Kasumi-1 (cell line): ENCODE measurements at regions not wholly inside any gene's neighbourhood (a gene's known extent, or its start where the extent isn't known, plus 50 kb on each side); places are given as distances from the start of the nearest gene placed in this dataset.

Experiments
- DNase-seq, 2 experiments: peaks; one replicate each; lab custom pipeline; 2025; lab: John Stamatoyannopoulos, UW

DNA sequence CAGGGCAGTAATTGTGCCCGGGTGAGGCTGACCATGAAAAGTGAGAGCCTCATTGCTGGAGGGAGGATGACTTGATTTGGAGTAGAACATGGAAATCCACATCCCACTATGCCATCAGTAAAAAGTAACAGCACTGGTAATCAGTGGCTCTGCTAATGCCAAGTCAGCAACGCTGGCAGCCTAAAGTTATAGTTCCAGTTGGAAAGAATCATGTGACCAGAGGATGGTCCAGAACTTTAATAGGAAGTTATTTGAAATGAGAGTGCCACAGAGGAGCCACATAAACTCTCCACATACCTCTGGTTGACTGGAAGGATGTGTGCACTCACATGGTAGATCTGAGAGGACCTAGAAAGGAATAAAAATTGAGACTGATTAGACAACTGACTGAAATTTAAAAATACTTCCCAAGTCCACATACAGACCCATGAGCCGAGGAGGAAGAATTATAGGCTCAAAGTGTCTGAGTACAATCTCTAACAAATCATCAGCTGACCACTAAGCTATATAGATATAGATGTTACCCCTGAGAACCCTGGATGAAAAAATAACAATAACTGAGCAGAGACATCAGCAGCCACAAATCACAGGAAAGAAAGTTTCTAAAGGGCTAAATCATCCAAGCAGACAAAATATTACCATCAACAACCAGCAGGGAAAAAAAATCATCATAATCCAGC, 346.8 kb downstream of the STK39 start:
- DNase-seq: no peak

DNA sequence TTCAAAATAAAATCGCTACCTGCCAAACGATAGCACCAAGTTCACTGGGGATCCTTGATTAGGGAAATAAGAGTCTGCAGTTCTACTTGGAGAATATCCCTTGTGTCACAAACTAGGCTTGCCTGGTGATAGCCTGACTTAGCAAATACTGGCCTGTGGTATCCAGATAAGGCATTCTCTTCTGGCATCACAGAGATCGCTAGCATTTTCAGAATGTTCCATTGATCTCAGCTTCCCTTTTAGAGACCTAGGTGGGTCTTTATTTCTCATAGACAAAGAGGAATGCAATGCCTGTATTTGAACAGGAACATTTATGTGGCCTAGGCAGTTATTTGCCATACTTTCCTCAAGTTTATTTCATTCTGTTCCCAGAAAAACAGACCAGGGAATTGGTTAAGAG, 349.1 kb downstream of the STK39 start:
- DNase-seq: no peak

DNA sequence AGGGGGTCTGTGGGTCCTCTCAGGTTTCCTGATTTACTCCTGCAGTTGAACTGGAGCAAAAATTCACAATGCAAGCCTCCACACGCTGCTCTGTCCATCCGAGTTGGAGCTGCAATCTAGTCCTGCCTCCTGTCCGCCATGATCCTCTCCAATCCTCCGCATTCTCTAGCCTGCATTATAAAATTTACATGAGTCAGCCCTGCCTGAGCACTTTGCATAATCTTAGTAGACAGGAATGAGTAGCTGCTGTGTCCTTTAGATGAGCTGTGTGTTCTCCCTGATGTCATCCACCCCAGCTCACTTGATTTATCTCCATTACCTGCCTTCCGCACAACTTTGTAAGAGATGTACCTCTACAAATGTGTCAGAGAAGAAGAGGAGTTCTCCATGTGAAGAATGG, 355.6 kb downstream of the STK39 start:
- no peak for DNase-seq

DNA sequence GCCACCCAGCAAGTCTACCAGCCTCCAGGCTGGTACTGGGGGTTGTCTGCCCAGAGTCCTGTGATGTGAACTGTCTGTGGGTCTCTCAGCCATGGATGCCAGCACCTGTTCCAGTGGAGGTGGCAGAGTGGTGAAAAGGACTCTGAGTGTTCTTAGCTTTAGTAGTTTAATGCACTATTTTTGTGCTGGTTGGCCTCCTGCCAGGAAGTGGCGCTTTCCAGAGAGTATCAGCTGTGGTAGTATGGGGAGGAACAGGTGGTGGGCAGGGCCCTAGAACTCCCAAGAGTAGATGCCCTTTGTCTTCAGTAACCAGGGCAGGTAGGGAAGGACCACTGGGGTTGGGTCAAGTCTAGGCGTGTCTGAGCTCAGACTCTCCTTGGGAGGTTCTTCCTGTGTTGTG, 356.7 kb downstream of the STK39 start:
- no peak for DNase-seq

DNA sequence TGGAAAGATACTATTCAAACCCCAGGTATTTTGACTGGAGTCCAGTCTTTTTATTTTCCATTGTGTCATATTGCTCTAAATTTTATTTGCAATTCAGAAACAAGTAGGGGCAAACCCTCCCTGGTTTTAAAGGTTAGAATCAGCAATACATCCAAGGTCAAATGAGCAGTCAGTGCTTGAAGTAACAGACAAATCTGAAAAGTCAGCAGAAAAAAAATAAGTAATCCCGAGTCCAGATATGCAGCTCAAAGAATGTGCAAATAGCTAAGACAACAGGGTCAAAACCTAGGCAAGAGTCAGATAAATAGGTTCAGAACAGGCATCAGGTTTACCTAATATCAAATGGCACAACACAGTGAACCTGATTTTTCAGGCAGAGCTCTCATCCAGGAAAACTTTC, 367.0 kb downstream of the STK39 start:
- DNase-seq: no peak

DNA sequence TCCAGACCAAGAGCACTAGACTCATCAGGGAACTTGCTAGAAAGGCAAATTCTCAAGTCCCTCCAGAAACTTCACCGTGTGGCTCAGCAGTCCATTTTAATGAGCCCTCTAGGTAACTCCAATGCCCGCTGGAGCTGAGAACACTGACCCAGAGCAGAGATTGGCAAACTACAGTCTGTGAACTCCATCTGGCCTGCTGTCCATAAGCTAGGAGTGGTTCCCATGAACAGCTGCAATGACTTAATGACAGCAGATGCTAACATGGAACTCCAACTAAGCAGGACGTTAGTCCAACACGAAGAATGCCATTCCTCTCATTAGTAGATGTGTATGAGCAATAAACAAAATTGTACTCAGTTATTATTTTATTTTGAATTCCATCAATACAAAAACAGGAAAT, 371.9 kb downstream of the STK39 start:
- DNase-seq: no peak

DNA sequence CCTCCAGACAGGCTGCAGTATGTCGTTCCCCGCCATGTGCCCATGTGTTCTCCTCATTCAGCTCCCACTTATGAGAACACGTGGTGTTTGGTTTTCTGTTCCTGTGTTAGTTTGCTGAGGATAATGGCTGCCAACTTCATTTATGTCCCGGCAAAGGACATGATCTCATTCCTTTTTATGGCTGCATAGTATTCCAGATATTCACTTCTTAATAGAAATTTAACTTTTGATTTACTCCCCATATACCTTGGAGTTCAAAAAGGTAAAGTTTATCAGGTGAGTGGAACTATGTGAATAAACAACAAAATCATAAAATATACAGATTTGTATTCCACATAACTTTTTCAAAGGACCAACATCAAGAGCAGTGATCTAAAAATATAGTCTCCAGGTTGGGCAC, 372.6 kb downstream of the STK39 start:
- no peak for DNase-seq

DNA sequence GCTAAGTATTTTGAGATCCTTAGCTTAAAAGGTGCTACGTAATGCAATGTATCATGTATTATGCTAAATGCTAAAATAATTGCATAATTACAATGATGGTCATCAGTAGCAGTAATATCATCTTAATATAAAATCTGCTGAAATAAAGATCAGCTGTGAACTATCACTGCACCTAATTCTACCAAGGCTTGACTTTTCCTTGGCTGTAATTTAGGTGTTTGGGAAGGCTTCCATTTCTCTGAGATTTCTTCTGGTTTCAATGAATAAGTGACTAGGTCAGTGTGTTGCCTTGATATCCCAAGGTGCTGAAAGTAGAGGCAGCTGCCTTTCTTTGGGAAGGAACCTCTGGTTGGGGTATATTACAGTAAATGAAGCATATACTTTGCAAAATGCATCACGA, 376.1 kb downstream of the STK39 start:
- DNase-seq: no peak

DNA sequence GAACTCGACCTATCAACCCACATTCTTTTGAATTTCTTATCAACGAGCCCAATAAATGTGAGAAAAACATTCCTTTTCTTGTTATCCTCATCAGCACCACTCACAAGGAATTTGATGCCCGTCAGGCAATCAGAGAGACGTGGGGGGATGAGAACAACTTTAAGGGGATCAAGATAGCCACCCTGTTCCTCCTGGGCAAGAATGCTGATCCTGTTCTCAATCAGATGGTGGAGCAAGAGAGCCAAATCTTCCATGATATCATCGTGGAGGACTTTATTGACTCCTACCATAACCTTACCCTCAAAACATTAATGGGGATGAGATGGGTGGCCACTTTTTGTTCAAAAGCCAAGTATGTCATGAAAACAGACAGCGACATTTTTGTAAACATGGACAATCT, 378.2 kb downstream of the STK39 start:
- no peak for DNase-seq

DNA sequence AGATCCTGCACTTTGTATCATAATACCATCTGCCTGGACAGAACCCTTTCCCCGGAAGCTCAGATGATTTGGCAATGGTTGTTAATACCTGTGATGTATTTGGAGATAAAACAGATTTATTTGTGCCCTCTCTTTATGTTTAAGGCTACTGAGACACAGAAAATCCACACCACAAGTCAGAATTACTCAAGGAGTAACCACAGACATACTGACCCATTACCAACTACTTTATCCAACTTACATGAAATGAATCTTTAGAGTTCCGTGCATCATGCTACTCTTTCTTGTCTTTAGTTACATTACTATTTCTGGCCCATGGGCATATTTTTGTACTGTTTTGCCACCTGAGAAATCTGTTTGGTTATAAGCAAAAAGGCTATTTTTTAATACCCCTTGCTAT, 384.0 kb downstream of the STK39 start:
- DNase-seq: no peak

DNA sequence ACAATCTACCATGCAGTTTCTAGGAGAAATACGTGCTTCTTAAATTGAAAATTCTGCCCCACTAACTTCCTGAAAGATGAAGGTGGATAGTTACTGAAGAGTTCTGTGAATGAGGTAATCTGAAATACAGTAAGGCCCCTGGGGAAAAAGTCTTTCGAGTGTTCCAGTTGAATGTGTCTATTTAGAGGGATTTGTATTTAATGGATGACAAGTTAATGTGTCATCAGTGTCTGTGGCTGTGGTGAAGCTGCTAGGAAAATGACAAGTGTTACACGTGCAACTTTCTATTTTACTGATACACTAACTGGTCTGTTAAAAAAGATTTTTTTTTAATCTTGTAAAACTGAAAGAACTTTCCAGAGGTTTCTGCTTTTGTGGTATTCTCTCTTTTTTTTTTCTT, 384.6 kb downstream of the STK39 start:
- DNase-seq: no peak

DNA sequence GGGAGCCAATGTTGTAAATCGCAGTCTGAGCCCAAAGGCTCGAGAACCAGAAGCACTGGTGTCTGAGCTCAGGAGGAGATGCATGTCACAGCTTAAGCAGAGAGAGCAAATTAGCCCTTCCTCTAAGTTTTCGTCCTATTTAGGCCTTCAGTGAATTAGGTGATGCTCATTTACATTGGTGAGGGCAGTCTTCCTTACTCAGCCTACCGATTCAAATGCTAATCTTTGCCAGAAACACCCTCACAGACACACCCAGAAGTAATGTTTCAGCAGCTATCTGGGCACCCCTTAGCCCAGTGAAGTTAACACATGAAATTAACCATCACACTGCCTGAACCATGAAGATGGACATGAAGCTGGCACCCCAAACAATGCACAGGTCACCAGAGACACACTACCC, 385.1 kb downstream of the STK39 start:
- no peak for DNase-seq

DNA sequence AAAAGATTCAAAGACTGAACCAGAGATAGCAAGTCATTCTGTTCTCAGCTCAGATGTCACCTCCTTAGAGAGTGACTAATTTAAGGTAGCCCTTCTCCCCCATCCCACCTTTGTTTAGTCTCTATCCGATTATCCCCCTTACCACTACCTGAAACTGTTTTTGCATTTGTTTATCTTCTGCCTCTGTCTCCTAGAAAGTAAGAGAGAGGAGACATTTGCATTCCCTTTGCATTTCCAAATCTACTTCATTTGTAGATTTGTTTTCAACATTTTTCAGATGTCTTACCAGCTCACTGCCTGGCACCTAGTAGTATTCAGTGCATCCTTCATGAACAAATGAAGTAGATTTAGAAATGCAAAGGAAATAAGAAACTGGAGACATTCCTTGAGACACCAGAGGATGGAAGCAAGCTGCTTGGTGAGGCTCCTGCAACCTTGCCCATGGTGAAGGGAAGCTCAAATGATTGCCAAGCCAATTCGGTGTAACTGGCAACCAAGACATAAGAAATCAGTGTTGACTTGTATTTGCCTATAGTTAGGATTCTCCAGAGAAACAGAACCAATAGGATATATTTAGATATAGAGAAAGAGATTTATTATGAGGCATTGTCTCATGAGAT, 385.7 kb downstream of the STK39 start:
- no peak for DNase-seq

DNA sequence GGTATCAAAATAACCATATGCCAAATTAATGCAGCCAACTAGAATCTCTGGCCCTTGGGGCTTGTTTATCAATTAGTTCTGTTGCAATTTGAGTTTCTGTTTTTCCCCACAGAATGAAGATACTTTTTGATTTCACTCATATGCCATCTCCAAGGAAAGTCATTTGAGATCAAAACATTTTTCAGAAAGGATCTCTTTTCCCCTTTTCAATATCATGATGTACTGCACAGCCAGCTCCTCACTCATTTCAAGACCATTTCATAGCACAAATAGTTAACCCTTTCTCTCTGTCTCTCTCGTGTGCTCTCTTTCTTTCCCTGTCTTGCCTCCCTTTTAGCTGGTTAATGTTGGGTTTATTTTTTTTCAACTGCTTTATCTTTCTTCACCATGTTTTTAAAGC, 387.3 kb downstream of the STK39 start:
- no peak for DNase-seq

DNA sequence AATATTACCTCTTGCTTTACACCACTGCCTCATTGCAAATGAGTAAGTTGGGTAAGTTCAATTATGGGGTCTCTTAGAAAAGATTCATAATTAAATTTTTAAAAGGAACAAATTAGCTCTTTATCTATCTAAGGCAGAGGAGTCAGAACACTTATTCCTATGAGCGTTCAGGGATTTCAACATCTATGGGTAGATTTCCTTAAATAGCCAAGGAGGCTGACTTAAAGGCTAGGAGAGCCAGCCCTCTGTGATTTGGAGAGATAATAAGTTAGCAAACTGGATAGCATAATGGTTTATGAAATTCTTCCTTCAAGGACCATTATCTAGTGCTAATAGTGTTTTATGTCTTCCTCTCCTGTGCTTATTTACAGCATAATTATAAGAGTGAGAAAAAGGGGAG, 387.7 kb downstream of the STK39 start:
- no peak for DNase-seq

DNA sequence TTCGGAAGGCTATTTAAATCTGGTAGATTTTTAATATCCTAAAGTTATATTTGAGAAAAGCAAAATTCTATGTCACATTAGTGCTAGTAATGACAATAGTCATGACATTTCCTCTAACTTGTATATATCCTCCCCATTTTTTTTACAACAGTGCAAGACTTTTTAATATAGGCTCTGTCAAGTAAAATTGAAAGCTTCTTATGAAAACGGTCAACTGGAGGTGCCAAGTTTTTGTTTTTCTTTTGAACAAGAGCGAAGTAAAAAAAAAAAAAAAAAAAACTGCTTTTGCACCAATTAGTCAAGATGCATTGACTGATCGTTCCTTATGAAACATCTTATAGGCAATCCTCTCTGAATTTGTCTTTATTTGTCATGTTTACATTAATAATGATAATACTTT, 389.3 kb downstream of the STK39 start:
- no peak for DNase-seq

DNA sequence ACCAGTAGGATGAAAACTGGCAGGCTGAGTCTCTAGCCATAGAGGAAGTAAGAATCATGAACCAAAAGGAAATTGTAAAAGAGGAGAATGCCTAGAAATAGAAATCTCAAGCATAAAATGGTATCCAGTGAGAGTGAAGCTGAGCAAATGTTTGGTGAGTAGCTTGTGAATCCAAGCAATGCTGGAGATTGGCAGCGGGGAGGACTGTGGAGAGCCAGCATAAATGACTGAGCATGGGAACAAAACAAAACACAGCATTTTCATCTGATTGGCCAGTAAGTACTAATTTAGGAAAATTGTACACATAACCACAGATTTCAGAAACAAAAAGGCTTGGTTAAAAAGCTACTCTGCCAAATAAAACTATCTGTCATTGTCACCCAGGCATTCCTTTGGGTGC, 390.0 kb downstream of the STK39 start:
- peak; percentile 40 to 64 for DNase-seq

DNA sequence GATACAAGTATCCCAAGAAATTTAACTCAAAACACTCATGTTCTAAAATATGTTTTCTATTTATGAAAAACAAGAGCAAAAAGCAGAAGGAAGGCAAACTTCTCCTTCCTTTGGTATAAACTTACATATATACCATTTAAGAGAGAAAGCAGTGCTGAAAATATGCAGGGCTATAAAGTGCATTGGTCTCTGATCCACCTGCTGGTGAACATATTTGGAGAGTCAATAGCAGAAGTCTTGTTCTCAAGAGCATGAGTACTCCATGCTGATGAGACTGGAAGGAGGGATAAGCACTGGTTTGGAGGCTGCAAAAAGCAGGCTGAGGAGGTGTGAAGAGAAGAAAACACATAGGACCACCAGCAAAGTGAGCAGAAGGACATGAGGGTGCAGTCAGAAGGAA, 391.2 kb downstream of the STK39 start:
- peak; percentile 17 to 33 for DNase-seq

DNA sequence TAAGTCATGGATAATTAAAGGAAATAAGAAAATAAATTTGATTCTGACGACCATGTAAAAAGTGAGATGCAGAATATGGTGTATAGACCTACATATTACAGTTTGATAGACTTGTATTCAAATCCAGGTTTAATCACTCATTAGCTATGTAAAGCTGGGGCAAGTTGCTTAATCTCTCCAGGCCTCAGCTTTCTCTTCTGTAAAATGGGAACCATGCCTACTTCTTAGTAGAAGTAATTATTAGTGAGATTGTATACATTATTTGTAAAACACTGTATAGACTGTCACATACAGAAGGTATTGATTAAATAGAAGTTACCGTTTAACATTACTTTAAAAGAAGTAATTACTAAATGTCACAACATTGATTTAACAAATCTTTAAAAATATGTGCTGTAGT, 392.2 kb downstream of the STK39 start:
- no peak for DNase-seq

DNA sequence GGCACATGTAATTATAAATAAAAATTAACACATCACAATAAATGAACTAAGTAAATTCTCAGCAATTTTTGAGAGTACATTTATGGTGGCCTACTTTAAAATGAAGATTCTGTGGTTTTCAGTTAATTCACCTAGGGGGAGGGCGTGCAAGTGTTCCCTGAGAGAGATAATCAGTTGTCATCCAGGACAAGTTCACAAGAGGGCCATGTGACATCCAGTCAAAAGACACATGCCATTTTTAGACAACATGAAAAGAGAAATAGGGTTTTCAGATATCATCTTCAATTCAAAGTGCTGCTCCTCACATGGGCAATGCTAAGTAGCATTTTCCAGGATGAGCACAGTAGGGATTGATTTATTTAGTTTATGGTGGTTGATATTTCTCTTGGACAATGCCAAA, 393.7 kb downstream of the STK39 start:
- no peak for DNase-seq

DNA sequence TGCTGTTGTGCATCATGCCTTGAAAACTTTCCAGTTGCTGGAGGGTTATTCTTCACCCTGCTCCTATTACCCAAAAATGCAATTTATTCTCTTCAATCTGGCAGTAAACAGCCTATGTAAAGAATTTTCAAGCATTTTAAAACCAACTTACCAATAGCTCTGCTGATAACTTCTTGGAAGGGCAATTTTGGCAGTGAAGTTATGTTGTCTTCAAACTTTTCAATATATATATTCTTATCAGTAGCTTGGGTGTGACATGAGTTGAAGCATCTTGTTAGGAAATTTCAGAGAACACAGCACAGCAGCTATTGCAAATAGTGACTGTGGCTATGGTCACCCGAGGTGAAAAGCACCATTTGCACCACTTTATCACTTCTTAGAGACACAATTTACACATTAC, 395.5 kb downstream of the STK39 start:
- DNase-seq: no peak

DNA sequence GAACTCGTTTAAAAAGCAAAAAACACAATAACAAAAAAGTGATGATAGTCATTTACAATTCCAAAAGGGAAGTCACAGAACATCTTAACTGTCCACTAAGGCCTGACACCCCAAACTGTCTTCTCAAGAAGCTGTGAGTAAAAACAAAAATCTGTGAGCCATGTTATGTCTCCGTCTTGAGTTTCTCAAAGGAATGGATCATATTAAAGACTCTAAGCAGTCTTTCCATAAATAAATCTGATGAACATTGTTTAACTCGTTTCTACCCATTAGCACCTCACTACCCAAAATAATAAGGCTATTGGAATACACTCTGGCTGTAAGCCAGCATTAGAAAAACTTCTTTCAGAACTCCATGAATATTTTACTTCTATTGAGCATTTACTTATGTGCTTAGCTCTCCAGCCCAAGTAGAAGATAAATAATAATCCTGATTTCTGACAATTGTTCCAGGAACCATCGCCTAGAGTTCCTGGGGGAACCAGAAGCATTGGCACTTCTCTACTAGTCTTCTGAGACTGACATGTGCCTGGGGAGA, 396.0 kb downstream of the STK39 start:
- no peak for DNase-seq

DNA sequence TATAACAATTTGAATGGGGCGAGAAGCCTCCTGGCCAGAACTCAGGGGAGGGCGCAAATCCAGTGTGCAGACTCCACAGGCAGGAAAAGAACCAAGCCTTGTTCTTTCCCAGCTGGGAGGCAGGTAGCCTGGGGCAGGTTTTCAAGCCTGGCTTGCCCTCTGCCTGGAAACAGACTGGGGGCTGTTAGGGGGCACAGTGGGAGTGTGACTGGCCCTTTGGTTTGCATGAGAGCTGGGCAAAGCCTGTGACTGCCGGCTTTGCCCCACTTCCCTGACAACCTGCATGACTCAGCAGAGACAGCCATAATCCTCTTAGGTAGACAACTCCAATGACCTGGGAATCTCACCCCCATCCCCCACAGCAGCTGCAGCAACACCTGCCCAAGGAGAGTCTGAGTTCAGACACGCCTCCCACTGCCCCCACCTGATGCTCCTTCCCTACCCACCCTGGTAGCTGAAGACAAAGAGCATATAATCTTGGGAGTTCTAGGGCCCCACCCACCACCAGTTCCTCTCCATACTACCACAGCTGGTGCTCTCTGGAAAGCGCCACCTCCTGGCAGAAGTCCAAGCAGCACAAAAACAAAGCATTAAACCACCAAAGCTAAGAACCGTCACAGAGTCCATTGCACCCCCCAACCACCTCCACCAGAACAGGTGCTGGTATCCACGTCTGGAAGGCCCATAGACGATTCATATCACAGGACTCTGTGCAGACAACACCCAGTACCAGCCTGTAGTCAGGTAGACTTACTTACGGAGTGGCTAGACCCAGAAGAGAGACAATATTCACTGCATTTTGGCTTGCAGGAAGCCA, 402.5 kb downstream of the STK39 start:
- DNase-seq: peak; percentile 33 to 34
